Cerebellar cortex (tissue), 1 donor: ENCODE measurements at regions not wholly inside any gene's neighbourhood (a gene's known extent, or its start where the extent isn't known, plus 50 kb on each side); places are given as distances from the start of the nearest gene placed in this dataset.

Source experiments
- DNase-seq: peaks from one replicate; pipeline ENCODE4 v3.0.0-alpha.2; 2015; ENCODE audit warnings: low spot score

GRCh38 chr4:184968366-184968765, 49.9 kb upstream of the HELT start:
- DNase-seq: no peak
